Astrocyte (in vitro differentiated cells and primary cell): ENCODE measurements at regions not wholly inside any gene's neighbourhood (a gene's known extent, or its start where the extent isn't known, plus 50 kb on each side); places are given as distances from the start of the nearest gene placed in this dataset.
A peak's percentile ranks its signal among the peaks of the same experiment; 100 is the strongest.

Experiments
- DNase-seq: peaks from one replicate; pipeline ENCODE4 v3.0.0-alpha.2; 2010; ENCODE audit warnings: low read depth
- FAIRE-seq: peaks from 2 replicates; lab custom pipeline; 2011; peaks lifted over from hg19 to GRCh38; lab: Jason Lieb, UNC
- H2AFZ ChIP-seq: 2 replicates; pipeline ENCODE4 v1.6.0; 2012; ENCODE audit warnings: low read depth, low read length, inconsistent platforms
- H3K27ac ChIP-seq: 2 replicates; pipeline ENCODE4 v1.5.1; 2011; ENCODE audit warnings: low read depth, low read length, inconsistent platforms
- H3K27me3 ChIP-seq: 2 replicates; pipeline ENCODE4 v1.6.0; 2011; ENCODE audit warnings: low read length, inconsistent platforms; ENCODE audit not compliant: insufficient read depth
- H3K36me3 ChIP-seq: 2 replicates; pipeline ENCODE4 v1.5.1; 2011; ENCODE audit warnings: low read length, inconsistent platforms; ENCODE audit not compliant: insufficient read depth
- H3K4me1 ChIP-seq: 2 replicates; pipeline ENCODE4 v1.5.1; 2011; ENCODE audit warnings: low read length, inconsistent platforms; ENCODE audit not compliant: insufficient read depth
- H3K4me2 ChIP-seq: 2 replicates; pipeline ENCODE4 v1.6.0; 2012; ENCODE audit warnings: low read length, inconsistent platforms
- H3K4me3 ChIP-seq: 2 replicates; pipeline ENCODE4 v1.5.1; 2011; ENCODE audit warnings: low read depth, mild to moderate bottlenecking, low read length, inconsistent platforms; ENCODE audit not compliant: insufficient read depth
- H3K79me2 ChIP-seq: 2 replicates; pipeline ENCODE4 v1.6.0; 2012; ENCODE audit warnings: mild to moderate bottlenecking, low read length, inconsistent platforms; ENCODE audit not compliant: insufficient read depth
- H3K9ac ChIP-seq: 2 replicates; pipeline ENCODE4 v1.6.0; 2012; ENCODE audit warnings: mild to moderate bottlenecking, low read length, inconsistent platforms
- H3K9me3 ChIP-seq: 2 replicates; pipeline ENCODE4 v1.5.1; 2012; ENCODE audit warnings: low read depth, mild to moderate bottlenecking, low read length, inconsistent platforms; ENCODE audit not compliant: insufficient read depth
- H4K20me1 ChIP-seq: 2 replicates; pipeline ENCODE4 v1.6.0; 2012; ENCODE audit warnings: low read length, inconsistent platforms; ENCODE audit not compliant: insufficient read depth
- H3K27ac Mint-ChIP-seq: one replicate; pipeline ENCODE4 v1.8.0; 2021; ENCODE audit warnings: mild to moderate bottlenecking, mixed read lengths; ENCODE audit not compliant: unreplicated experiment
- H3K27me3 Mint-ChIP-seq: one replicate; pipeline ENCODE4 v1.8.0; 2021; ENCODE audit warnings: low read depth, mixed read lengths; ENCODE audit not compliant: unreplicated experiment
- H3K36me3 Mint-ChIP-seq: one replicate; pipeline ENCODE4 v1.8.0; 2021; ENCODE audit warnings: low read depth, mixed read lengths; ENCODE audit not compliant: unreplicated experiment
- H3K4me1 Mint-ChIP-seq: one replicate; pipeline ENCODE4 v1.8.0; 2021; ENCODE audit warnings: low read depth, mixed read lengths; ENCODE audit not compliant: unreplicated experiment
- H3K4me3 Mint-ChIP-seq: one replicate; pipeline ENCODE4 v1.8.0; 2021; ENCODE audit warnings: mild to moderate bottlenecking, moderate library complexity, mixed read lengths; ENCODE audit not compliant: unreplicated experiment
- H3K9me3 Mint-ChIP-seq: one replicate; pipeline ENCODE4 v1.8.0; 2021; ENCODE audit warnings: mild to moderate bottlenecking, mixed read lengths; ENCODE audit not compliant: unreplicated experiment
- CTCF ChIP-seq: IDR thresholded peaks from 2 replicates; pipeline ENCODE4 v1.5.1; 2011; ENCODE audit warnings: low read depth, mild to moderate bottlenecking, inconsistent platforms, low read length, moderate library complexity; ENCODE audit not compliant: insufficient read depth
- EZH2 ChIP-seq: IDR thresholded peaks from 2 replicates; pipeline ENCODE4 v1.6.1; 2012; ENCODE audit warnings: mild to moderate bottlenecking, low read length, inconsistent platforms; ENCODE audit not compliant: insufficient read depth

DNA sequence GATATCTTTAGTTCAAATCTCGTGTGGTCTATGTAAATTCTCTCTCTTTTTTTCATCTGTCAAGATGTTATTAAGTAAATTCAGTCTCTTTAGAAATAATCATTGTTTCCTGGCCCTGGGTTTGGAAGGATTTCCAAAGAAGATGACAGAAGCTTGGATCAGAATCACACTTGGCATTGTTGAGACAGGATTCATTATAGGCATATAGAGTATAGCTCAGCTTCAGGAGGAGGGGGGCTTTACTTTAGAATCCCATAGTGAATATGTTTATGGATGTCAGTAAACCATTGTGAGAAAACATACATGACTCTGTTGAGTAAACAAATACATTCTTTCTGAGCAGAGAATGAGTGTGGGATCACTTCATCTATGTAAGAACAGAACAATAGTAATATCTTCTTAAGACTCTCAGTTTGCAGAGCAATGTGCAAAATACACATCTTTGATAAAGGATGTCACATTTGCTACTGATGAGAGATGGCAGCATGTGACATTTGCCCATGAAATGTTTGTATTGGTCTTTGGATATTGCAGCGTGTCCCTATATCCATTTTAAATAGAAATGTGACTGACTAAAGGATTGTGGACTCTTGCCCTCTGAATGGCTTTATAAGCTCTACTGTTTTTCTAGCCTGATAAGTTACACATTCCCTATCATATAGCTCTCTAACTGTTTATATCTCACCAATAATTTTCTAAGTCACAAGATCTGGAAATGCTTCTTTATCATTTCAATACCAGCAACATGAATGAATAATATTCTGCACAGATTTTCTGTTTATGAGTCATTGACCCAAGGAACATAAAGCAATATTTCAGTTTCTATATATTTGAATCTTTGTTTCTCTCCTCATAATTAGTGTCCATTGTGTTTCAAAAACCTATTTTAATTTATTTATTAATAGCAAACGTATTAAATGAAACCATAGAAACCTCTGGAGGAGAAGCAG lies 95.6 kb upstream of the THRB start:
- Histone ChIP-seq H3K36me3 (no peaks in the 10 kb centered on the region), H3K4me3 (no peak overlapping the region), H3K27me3 (peaks cover 4% of the 10 kb centered on the region), H3K27ac (no peak overlapping the region), H4K20me1 (no peaks in the 10 kb centered on the region), H3K4me1 (no peaks in the 10 kb centered on the region), H2AFZ (no peak overlapping the region), H3K4me2 (no peak overlapping the region), H3K9me3 (no peaks in the 10 kb centered on the region), H3K79me2 (no peaks in the 10 kb centered on the region), H3K9ac (no peak overlapping the region)
- Mint-ChIP-seq H3K36me3 (no peaks in the 10 kb centered on the region), H3K27me3 (peaks cover 5% of the 10 kb centered on the region), H3K27ac (no peak overlapping the region), H3K9me3 (no peaks in the 10 kb centered on the region), H3K4me1 (peaks cover 9% of the 10 kb centered on the region), H3K4me3 (no peak overlapping the region)
- TF ChIP-seq CTCF (no peak), EZH2 (no peak)
- peak; percentile 69 for FAIRE-seq
- no peak for DNase-seq

GRCh38 chr3:24591191-24591590 lies 96.5 kb upstream of the THRB start:
- no peaks in the 10 kb centered on the region for H3K36me3 ChIP-seq
- no peak overlapping the region for H2AFZ ChIP-seq
- no peak overlapping the region for H3K27ac ChIP-seq
- no peaks in the 10 kb centered on the region for H3K9me3 Mint-ChIP-seq
- H3K79me2 ChIP-seq: no peaks in the 10 kb centered on the region
- no peak for FAIRE-seq
- no peak overlapping the region for H3K4me3 ChIP-seq
- H3K27ac Mint-ChIP-seq: no peak overlapping the region
- H3K4me1 Mint-ChIP-seq: peaks cover 9% of the 10 kb centered on the region
- DNase-seq: no peak
- H3K9me3 ChIP-seq: no peaks in the 10 kb centered on the region
- H3K4me3 Mint-ChIP-seq: no peak overlapping the region
- no peak overlapping the region for H3K9ac ChIP-seq
- no peak for TF ChIP-seq EZH2
- no peak for TF ChIP-seq CTCF
- no peaks in the 10 kb centered on the region for H3K4me1 ChIP-seq
- H3K27me3 ChIP-seq: peaks cover 4% of the 10 kb centered on the region
- H3K4me2 ChIP-seq: no peak overlapping the region
- peaks cover under 1% of the 10 kb centered on the region for H3K27me3 Mint-ChIP-seq
- no peaks in the 10 kb centered on the region for H4K20me1 ChIP-seq
- H3K36me3 Mint-ChIP-seq: no peaks in the 10 kb centered on the region
